ENCODE measurements at regions not wholly inside any gene's neighbourhood (a gene's known extent, or its start where the extent isn't known, plus 50 kb on each side); places are given as distances from the start of the nearest gene placed in this dataset.
A peak's percentile ranks its signal among the peaks of the same experiment; 100 is the strongest.

GRCh38 chr3:165439765-165440164 lies 243.6 kb upstream of the SLITRK3 start:
- Histone ChIP-seq H4K5ac (ENCODE audit: low read depth, low read length) (no peak overlapping the region), H3K4me3 (ENCODE audit: insufficient read depth, low read depth, low read length) (no peak overlapping the region), H2AFZ (replicated peaks; ENCODE audit: low read length, poor library complexity) (no peak overlapping the region), H3K36me3 (ENCODE audit: control insufficient read depth, insufficient read depth, low read length) (no peaks in the 10 kb centered on the region), H3K79me1 (ENCODE audit: low read depth in 1 of 2, low read length in 2 of 2) (no peaks in the 10 kb centered on the region), H3K18ac (ENCODE audit: low read depth, low read length) (no peak overlapping the region), H3K9me3 (ENCODE audit: control insufficient read depth, insufficient read depth, low read length) (peaks cover 1% of the 10 kb centered on the region; the same call in 1 of the 2 replicates), H3K9ac (ENCODE audit: low read depth, low read length) (no peak overlapping the region), H3K4me2 (ENCODE audit: low read depth, low read length) (no peak overlapping the region), H2BK15ac (ENCODE audit: low read depth, low read length) (no peak overlapping the region), H3K4me1 (ENCODE audit: control insufficient read depth, insufficient read depth, low read length) (no peaks in the 10 kb centered on the region), H4K20me1 (ENCODE audit: insufficient read depth, low read length) (no peaks in the 10 kb centered on the region), H2BK5ac (ENCODE audit: low read depth, low read length, poor library complexity, severe bottlenecking) (no peak overlapping the region), H3K4ac (ENCODE audit: low read depth, low read length) (no peak overlapping the region), H3K14ac (replicated peaks; ENCODE audit: low read depth, low read length) (no peak overlapping the region), H2BK120ac (ENCODE audit: low read depth, low read length) (no peak overlapping the region), H3K56ac (ENCODE audit: extremely low read depth, insufficient read depth, low read length) (no peak overlapping the region), H3K27ac (ENCODE audit: insufficient read depth, low read length) (no peak overlapping the region), H3K23ac (ENCODE audit: low read depth, low read length) (no peak overlapping the region), H2AK9ac (replicated peaks; ENCODE audit: low read depth, low read length, poor library complexity) (no peak overlapping the region), H2BK20ac (ENCODE audit: low read depth, low read length) (no peak overlapping the region), H4K91ac (ENCODE audit: insufficient read depth, low read depth, low read length) (no peak overlapping the region), H3K27me3 (ENCODE audit: control insufficient read depth, insufficient read depth, low read length) (no peaks in the 10 kb centered on the region), H2AK5ac (ENCODE audit: low read depth, low read length) (no peak overlapping the region), H4K8ac (ENCODE audit: low read depth in 2 of 2, low read length in 2 of 2) (no peak overlapping the region), H3K9me1 (ENCODE audit: insufficient read depth, low read length) (no peaks in the 10 kb centered on the region)
- dilution Hi-C loops (cut with HindIII; ENCODE audit: low sequenced_read_pairs, unreplicated experiment): no loop called here
- ATAC-seq (ENCODE audit: low read depth) (no peak), DNase-seq (peak; percentile 22)
- in situ Hi-C loops (cut with MboI; ENCODE audit: low sequenced_read_pairs): no loop called here
- ChIA-PET CTCF (no interaction called here), POLR2A (ENCODE audit: unreplicated experiment) (no interaction called here)
- no peak for TF ChIP-seq USF2 (IDR thresholded peaks at IDR 0.05; ENCODE audit: low read depth, low read length)
- peak; percentile 24; the same call in 1 of the 2 replicates for TF ChIP-seq CEBPB (IDR thresholded peaks at IDR 0.05; ENCODE audit: low read depth, low read length)
- TF ChIP-seq RFX5 (IDR thresholded peaks at IDR 0.05; ENCODE audit: low read depth, low read length): no peak
- TF ChIP-seq BHLHE40 (IDR thresholded peaks at IDR 0.05; ENCODE audit: low read depth, low read length): no peak
- BruUV-seq (replicated peaks): no TSS peak
- WGBS, 2 experiments (ENCODE audit: extremely low coverage in 2 of 2, insufficient read length in 1 of 2): no CpG with 5 or more reads among the region's 2 CpGs
- intact Hi-C loops (cut with micrococcal nuclease): no loop called here

Data from IMR-90 (cell line).